Trophoblast cell (in vitro differentiated cells and primary cell): ENCODE measurements at regions not wholly inside any gene's neighbourhood (a gene's known extent, or its start where the extent isn't known, plus 50 kb on each side); places are given as distances from the start of the nearest gene placed in this dataset.

Experiments
- DNase-seq, 2 donors: peaks; one replicate each; pipeline ENCODE4 v3.0.0-alpha.2; 2016
- H2AFZ ChIP-seq: 2 replicates; pipeline ENCODE4 v1.6.1; 2013; ENCODE audit warnings: low read length, moderate library complexity, mild to moderate bottlenecking; ENCODE audit not compliant: insufficient read depth, poor library complexity
- H2AK5ac ChIP-seq: 2 replicates; pipeline ENCODE4 v1.6.1; 2013; ENCODE audit warnings: mild to moderate bottlenecking, low read length
- H2BK120ac ChIP-seq: 2 replicates; pipeline ENCODE4 v1.6.1; 2013; ENCODE audit warnings: low read length, mild to moderate bottlenecking, moderate library complexity; ENCODE audit not compliant: insufficient read depth, poor library complexity
- H2BK12ac ChIP-seq: 2 replicates; pipeline ENCODE4 v1.6.1; 2013; ENCODE audit warnings: mild to moderate bottlenecking, low read length, moderate library complexity
- H2BK5ac ChIP-seq: 2 replicates; pipeline ENCODE4 v1.6.1; 2013; ENCODE audit warnings: low read length, low read depth, moderate library complexity, mild to moderate bottlenecking; ENCODE audit not compliant: poor library complexity
- H3K14ac ChIP-seq: 2 replicates; pipeline ENCODE4 v1.6.1; 2013; ENCODE audit warnings: mild to moderate bottlenecking, low read length
- H3K18ac ChIP-seq: 2 replicates; pipeline ENCODE4 v1.6.1; 2013; ENCODE audit warnings: mild to moderate bottlenecking, low read length
- H3K23ac ChIP-seq: 2 replicates; pipeline ENCODE4 v1.6.1; 2013; ENCODE audit warnings: low read length
- H3K27ac ChIP-seq: 2 replicates; pipeline ENCODE4 v1.5.1; 2013; ENCODE audit warnings: low read depth, mild to moderate bottlenecking, inconsistent platforms, low read length, moderate library complexity
- H3K27me3 ChIP-seq: 2 replicates; pipeline ENCODE4 v1.6.1; 2013; ENCODE audit warnings: inconsistent platforms, mild to moderate bottlenecking, low read length, moderate library complexity; ENCODE audit not compliant: insufficient read depth
- H3K36me3 ChIP-seq, 2 experiments: 1 replicate in 1 of 2; 2 replicates in 1 of 2; pipeline ENCODE4 v1.6.1; 2013; ENCODE audit warnings: low read length in 2 of 2, mild to moderate bottlenecking in 2 of 2, moderate library complexity in 1 of 2; ENCODE audit not compliant: insufficient read depth in 2 of 2, control insufficient read depth in 1 of 2
- H3K4ac ChIP-seq: 2 replicates; pipeline ENCODE4 v1.6.1; 2013; ENCODE audit warnings: low read depth, mild to moderate bottlenecking, low read length, moderate library complexity
- H3K4me1 ChIP-seq, 2 experiments: 1 replicate in 1 of 2; 2 replicates in 1 of 2; pipeline ENCODE4 v1.6.1; 2013; ENCODE audit warnings: low read length in 2 of 2, mild to moderate bottlenecking in 2 of 2, moderate library complexity in 1 of 2; ENCODE audit not compliant: insufficient read depth in 2 of 2, control insufficient read depth in 1 of 2
- H3K4me2 ChIP-seq: 2 replicates; pipeline ENCODE4 v1.6.1; 2013; ENCODE audit warnings: inconsistent platforms, mild to moderate bottlenecking, low read length, moderate library complexity
- H3K4me3 ChIP-seq: 2 replicates; pipeline ENCODE4 v1.5.1; 2013; ENCODE audit warnings: mild to moderate bottlenecking, low read depth, low read length, inconsistent platforms
- H3K79me1 ChIP-seq: one replicate; pipeline ENCODE4 v1.6.1; 2013; ENCODE audit warnings: low read length
- H3K79me2 ChIP-seq: 2 replicates; pipeline ENCODE4 v1.6.1; 2013; ENCODE audit warnings: low read length, mild to moderate bottlenecking; ENCODE audit not compliant: control insufficient read depth, insufficient read depth, poor library complexity
- H3K9ac ChIP-seq: 2 replicates; pipeline ENCODE4 v1.6.1; 2013; ENCODE audit warnings: mild to moderate bottlenecking, low read length
- H3K9me3 ChIP-seq: 2 replicates; pipeline ENCODE4 v1.6.1; 2013; ENCODE audit warnings: low read depth, mild to moderate bottlenecking, control low read depth, inconsistent platforms, low read length; ENCODE audit not compliant: insufficient read depth
- H4K12ac ChIP-seq: 2 replicates; pipeline ENCODE4 v1.6.1; 2013; ENCODE audit warnings: low read depth, mild to moderate bottlenecking, low read length, moderate library complexity
- H4K8ac ChIP-seq: 2 replicates; pipeline ENCODE4 v1.6.1; 2013; ENCODE audit warnings: low read depth, mild to moderate bottlenecking, low read length, moderate library complexity
- H4K91ac ChIP-seq: one replicate; pipeline ENCODE4 v1.6.1; 2013; ENCODE audit warnings: low read depth, mild to moderate bottlenecking, low read length, moderate library complexity
- WGBS: extraction: QIAGEN DNeasy Blood & Tissue Kit; methylation state at CpG from one replicate; pipeline ENCODE4 v1.1.7; 2013; ENCODE audit warnings: missing lambda C conversion rate; ENCODE audit not compliant: insufficient read length, insufficient coverage; ENCODE audit errors: extremely low coverage; 5-methylcytosine and 5-hydroxymethylcytosine counted together

DNA sequence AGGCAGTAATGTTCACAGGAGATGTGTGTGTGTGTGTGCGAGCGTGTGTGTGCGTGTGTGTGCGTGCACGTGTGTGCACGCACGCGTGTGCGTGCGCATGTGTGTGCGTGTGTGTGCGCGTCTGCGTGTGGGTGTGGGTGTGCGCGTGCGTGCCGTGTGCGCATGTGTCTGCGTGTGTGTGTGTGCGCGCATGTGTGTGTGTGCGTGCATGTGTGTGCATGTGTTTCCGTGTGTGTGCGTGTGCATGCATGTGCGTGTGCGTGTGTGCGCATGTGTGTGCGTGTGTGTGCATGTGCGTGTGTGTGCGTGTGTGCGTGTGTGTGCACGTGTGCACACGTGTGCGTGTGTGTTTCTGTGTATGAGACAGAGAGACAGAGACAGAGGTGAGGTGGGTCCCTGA, 136.0 kb upstream of the CST7 start:
- no peaks in the 10 kb centered on the region for H3K79me2 ChIP-seq
- H3K79me1 ChIP-seq = no peaks in the 10 kb centered on the region
- H2BK12ac ChIP-seq = no peak overlapping the region
- no peak overlapping the region for H4K12ac ChIP-seq
- DNase-seq = no peak
- no peak overlapping the region for H2AFZ ChIP-seq
- no peak overlapping the region for H2AK5ac ChIP-seq
- no peak overlapping the region for H4K91ac ChIP-seq
- H3K36me3 ChIP-seq = no peaks in the 10 kb centered on the region
- no CpG with 5 or more reads among the region's 35 CpGs for WGBS
- H3K4me1 ChIP-seq = no peaks in the 10 kb centered on the region
- no peak overlapping the region for H2BK5ac ChIP-seq
- peaks cover 6% of the 10 kb centered on the region for H3K9me3 ChIP-seq
- H3K14ac ChIP-seq = no peak overlapping the region
- no peak overlapping the region for H3K4me3 ChIP-seq
- no peak overlapping the region for H3K4me2 ChIP-seq
- no peak overlapping the region for H3K18ac ChIP-seq
- H3K27me3 ChIP-seq = no peaks in the 10 kb centered on the region
- no peak overlapping the region for H3K9ac ChIP-seq
- H2BK120ac ChIP-seq = no peak overlapping the region
- no peak overlapping the region for H3K27ac ChIP-seq
- H3K4ac ChIP-seq = no peak overlapping the region
- H3K23ac ChIP-seq = no peak overlapping the region
- H4K8ac ChIP-seq = no peak overlapping the region

DNA sequence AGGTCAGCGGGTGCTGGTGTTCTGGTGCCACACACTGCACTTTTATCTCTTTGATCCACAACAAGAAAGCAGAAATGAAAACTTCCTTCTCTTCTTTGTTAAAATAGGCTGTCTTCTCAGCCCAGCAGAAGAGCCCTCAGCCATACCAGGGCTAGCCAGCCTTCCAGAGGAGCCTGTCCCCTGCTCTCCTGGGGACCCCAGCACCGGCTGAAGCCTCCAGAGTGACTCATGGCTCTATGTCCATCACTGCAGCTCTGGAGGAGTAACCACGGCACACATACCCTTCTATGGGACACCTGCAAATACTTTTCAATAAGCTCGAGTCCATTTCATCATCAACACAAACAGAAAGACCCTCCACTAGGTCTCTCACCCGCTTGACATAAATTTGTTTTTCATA, 135.6 kb upstream of the CST7 start:
- H4K91ac ChIP-seq = no peak overlapping the region

DNA sequence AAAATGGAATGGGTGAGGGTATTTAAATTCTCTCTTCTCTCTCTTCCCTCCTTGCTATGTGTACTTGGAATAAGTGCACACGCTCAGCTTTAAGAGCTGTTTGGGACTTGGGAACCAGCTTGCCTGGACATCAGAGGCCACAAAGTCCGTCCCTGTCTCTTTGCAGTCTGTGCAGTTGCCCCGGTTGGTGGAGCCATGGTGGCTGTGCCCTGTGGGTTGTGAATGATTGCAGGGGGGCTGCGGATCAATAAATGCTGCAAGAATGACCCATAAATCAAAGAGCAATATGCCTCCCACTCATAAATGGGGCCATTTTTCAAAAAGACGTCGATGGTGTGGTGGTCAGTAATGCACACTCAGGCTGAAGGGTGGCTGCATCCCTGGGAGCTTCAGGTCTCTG, 135.1 kb upstream of the CST7 start:
- no CpG with 5 or more reads among the region's 6 CpGs for WGBS
- H3K79me1 ChIP-seq = no peaks in the 10 kb centered on the region
- H3K9ac ChIP-seq = no peak overlapping the region
- H2AFZ ChIP-seq = no peak overlapping the region
- no peak for DNase-seq
- H3K36me3 ChIP-seq = no peaks in the 10 kb centered on the region
- H3K18ac ChIP-seq = no peak overlapping the region
- H4K8ac ChIP-seq = no peak overlapping the region
- H2AK5ac ChIP-seq = no peak overlapping the region
- H3K4me1 ChIP-seq = no peaks in the 10 kb centered on the region
- no peak overlapping the region for H3K4ac ChIP-seq
- no peak overlapping the region for H4K12ac ChIP-seq
- no peak overlapping the region for H2BK5ac ChIP-seq
- H3K14ac ChIP-seq = no peak overlapping the region
- H4K91ac ChIP-seq = no peak overlapping the region
- H3K27me3 ChIP-seq = no peaks in the 10 kb centered on the region
- H3K9me3 ChIP-seq = peaks cover 7% of the 10 kb centered on the region
- no peak overlapping the region for H3K27ac ChIP-seq
- no peak overlapping the region for H2BK12ac ChIP-seq
- no peak overlapping the region for H3K23ac ChIP-seq
- H3K4me3 ChIP-seq = no peak overlapping the region
- H2BK120ac ChIP-seq = no peak overlapping the region
- no peak overlapping the region for H3K4me2 ChIP-seq
- H3K79me2 ChIP-seq = no peaks in the 10 kb centered on the region

More for the DNA sequence above, 135.6 kb upstream of the CST7 start:
- H3K79me1 ChIP-seq = no peaks in the 10 kb centered on the region
- H4K12ac ChIP-seq = no peak overlapping the region
- no peak overlapping the region for H2AFZ ChIP-seq
- no peak overlapping the region for H2BK120ac ChIP-seq
- H3K79me2 ChIP-seq = no peaks in the 10 kb centered on the region
- no peak overlapping the region for H3K4me3 ChIP-seq
- no peak overlapping the region for H3K4ac ChIP-seq
- WGBS = no CpG with 5 or more reads among the region's 5 CpGs
- no peak overlapping the region for H3K4me2 ChIP-seq
- H3K9ac ChIP-seq = no peak overlapping the region
- no peak overlapping the region for H3K27ac ChIP-seq
- H3K36me3 ChIP-seq = no peaks in the 10 kb centered on the region
- H3K9me3 ChIP-seq = peaks cover 7% of the 10 kb centered on the region
- no peaks in the 10 kb centered on the region for H3K4me1 ChIP-seq
- H2BK12ac ChIP-seq = no peak overlapping the region
- no peak overlapping the region for H4K8ac ChIP-seq
- H3K14ac ChIP-seq = no peak overlapping the region
- no peak overlapping the region for H2BK5ac ChIP-seq
- H3K27me3 ChIP-seq = no peaks in the 10 kb centered on the region
- H2AK5ac ChIP-seq = no peak overlapping the region
- no peak overlapping the region for H3K18ac ChIP-seq
- no peak overlapping the region for H3K23ac ChIP-seq
- no peak for DNase-seq

DNA sequence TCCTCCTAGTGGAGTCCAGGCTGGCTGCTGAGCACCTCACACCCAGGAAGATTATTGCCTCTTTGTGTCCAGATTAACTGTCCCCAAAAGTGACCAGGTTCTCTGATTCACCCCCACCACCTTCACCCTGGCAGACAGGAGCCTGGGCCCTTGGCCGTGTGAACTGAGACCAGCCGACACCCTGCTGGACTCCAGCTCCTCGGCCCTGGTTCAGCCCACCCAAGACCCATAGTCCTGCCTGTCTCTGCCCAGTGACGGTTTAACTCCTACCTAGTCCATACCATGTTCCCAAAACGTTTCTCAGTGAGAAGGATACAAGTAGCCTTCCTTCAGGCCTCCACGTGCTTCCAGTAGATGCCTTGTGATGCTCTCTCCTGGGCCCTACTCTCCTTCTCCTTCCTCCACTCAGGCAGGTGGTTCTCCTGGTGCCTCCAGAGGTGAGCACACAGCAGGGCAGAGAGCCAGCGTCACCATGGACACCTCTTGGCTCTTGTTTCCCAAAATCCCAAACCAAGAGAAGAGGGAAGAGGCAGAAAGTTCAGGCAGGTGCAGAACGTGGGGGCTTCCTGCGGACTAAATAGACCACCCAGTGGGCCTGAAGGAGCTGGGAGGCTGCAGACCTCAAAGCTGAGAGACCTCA, 134.4 kb upstream of the CST7 start:
- no peak overlapping the region for H3K4ac ChIP-seq
- no peaks in the 10 kb centered on the region for H3K36me3 ChIP-seq
- H2BK12ac ChIP-seq = no peak overlapping the region
- no peak overlapping the region for H3K9ac ChIP-seq
- H3K14ac ChIP-seq = no peak overlapping the region
- H3K9me3 ChIP-seq = peaks cover 10% of the 10 kb centered on the region
- H3K23ac ChIP-seq = no peak overlapping the region
- no peak overlapping the region for H3K4me3 ChIP-seq
- no peaks in the 10 kb centered on the region for H3K79me2 ChIP-seq
- H3K79me1 ChIP-seq = no peaks in the 10 kb centered on the region
- H2AK5ac ChIP-seq = no peak overlapping the region
- no peak overlapping the region for H2BK5ac ChIP-seq
- H2BK120ac ChIP-seq = no peak overlapping the region
- H3K27ac ChIP-seq = no peak overlapping the region
- no peak overlapping the region for H3K18ac ChIP-seq
- no peak overlapping the region for H4K91ac ChIP-seq
- no peak overlapping the region for H3K4me2 ChIP-seq
- H4K12ac ChIP-seq = no peak overlapping the region
- no CpG with 5 or more reads among the region's 9 CpGs for WGBS
- DNase-seq = no peak
- no peak overlapping the region for H4K8ac ChIP-seq
- H2AFZ ChIP-seq = no peak overlapping the region
- H3K27me3 ChIP-seq = no peaks in the 10 kb centered on the region
- H3K4me1 ChIP-seq = no peaks in the 10 kb centered on the region
